ENCODE measurements at regions not wholly inside any gene's neighbourhood (a gene's known extent, or its start where the extent isn't known, plus 50 kb on each side); places are given as distances from the start of the nearest gene placed in this dataset.

- no peak overlapping the region for H3K14ac ChIP-seq (replicated peaks; ENCODE audit: low read depth, low read length)
- intact Hi-C loops (cut with micrococcal nuclease), result no loop called here
- in situ Hi-C loops (cut with MboI; ENCODE audit: low sequenced_read_pairs), result no loop called here
- H2AK9ac ChIP-seq (replicated peaks; ENCODE audit: low read depth, low read length, poor library complexity), result no peak overlapping the region
- no peak for ATAC-seq (ENCODE audit: low read depth)
- H3K23ac ChIP-seq (ENCODE audit: low read depth, low read length), result no peak overlapping the region
- no peak overlapping the region for H3K9ac ChIP-seq (ENCODE audit: low read depth, low read length)
- H2BK120ac ChIP-seq (ENCODE audit: low read depth, low read length), result no peak overlapping the region
- no peak overlapping the region for H2AFZ ChIP-seq (replicated peaks; ENCODE audit: low read length, poor library complexity)
- no peak for DNase-seq
- H4K20me1 ChIP-seq (ENCODE audit: insufficient read depth, low read length), result no peaks in the 10 kb centered on the region
- H2AK5ac ChIP-seq (ENCODE audit: low read depth, low read length), result no peak overlapping the region
- no peak overlapping the region for H4K8ac ChIP-seq (ENCODE audit: low read depth in 2 of 2, low read length in 2 of 2)
- H3K27ac ChIP-seq (ENCODE audit: insufficient read depth, low read length), result no peak overlapping the region
- no TSS peak for BruUV-seq (replicated peaks)
- no peak for TF ChIP-seq MAFK (IDR thresholded peaks at IDR 0.05; ENCODE audit: low read depth, low read length)
- TF ChIP-seq RCOR1 (IDR thresholded peaks at IDR 0.05; ENCODE audit: insufficient replicate concordance, low read length), result no peak
- no peak for TF ChIP-seq NFE2L2 (IDR thresholded peaks at IDR 0.05; ENCODE audit: low read depth, low read length)
- no peak for TF ChIP-seq MAZ (IDR thresholded peaks at IDR 0.05; ENCODE audit: borderline replicate concordance, low read depth, low read length)
- TF ChIP-seq CTCF (conservative IDR thresholded peaks at IDR 0.05; ENCODE audit: low read depth, low read length), result no peak
- TF ChIP-seq USF2 (IDR thresholded peaks at IDR 0.05; ENCODE audit: low read depth, low read length), result no peak
- TF ChIP-seq RFX5 (IDR thresholded peaks at IDR 0.05; ENCODE audit: low read depth, low read length), result no peak
- no peak for TF ChIP-seq CEBPB (IDR thresholded peaks at IDR 0.05; ENCODE audit: low read depth, low read length)
- no peak for TF ChIP-seq RAD21 (IDR thresholded peaks at IDR 0.05; ENCODE audit: low read length)
- TF ChIP-seq POLR2A (IDR thresholded peaks at IDR 0.05; ENCODE audit: low read depth, low read length), result no peak
- TF ChIP-seq CHD1 (IDR thresholded peaks at IDR 0.05; ENCODE audit: low read depth, low read length), result no peak
- TF ChIP-seq MXI1 (IDR thresholded peaks at IDR 0.05; ENCODE audit: borderline replicate concordance, low read depth, low read length), result no peak
- TF ChIP-seq, protein P1, sequence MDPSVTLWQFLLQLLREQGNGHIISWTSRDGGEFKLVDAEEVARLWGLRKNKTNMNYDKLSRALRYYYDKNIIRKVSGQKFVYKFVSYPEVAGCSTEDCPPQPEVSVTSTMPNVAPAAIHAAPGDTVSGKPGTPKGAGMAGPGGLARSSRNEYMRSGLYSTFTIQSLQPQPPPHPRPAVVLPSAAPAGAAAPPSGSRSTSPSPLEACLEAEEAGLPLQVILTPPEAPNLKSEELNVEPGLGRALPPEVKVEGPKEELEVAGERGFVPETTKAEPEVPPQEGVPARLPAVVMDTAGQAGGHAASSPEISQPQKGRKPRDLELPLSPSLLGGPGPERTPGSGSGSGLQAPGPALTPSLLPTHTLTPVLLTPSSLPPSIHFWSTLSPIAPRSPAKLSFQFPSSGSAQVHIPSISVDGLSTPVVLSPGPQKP (IDR thresholded peaks at IDR 0.05; ENCODE audit: borderline replicate concordance, low read depth, low read length), result no peak
- TF ChIP-seq BHLHE40 (IDR thresholded peaks at IDR 0.05; ENCODE audit: low read depth, low read length), result no peak
- peaks cover 6% of the 10 kb centered on the region; the same call in 1 of the 2 replicates for H3K9me3 ChIP-seq (ENCODE audit: control insufficient read depth, insufficient read depth, low read length)
- no peak overlapping the region for H3K4ac ChIP-seq (ENCODE audit: low read depth, low read length)
- H2BK5ac ChIP-seq (ENCODE audit: low read depth, low read length, poor library complexity, severe bottlenecking), result no peak overlapping the region
- H3K18ac ChIP-seq (ENCODE audit: low read depth, low read length), result no peak overlapping the region
- H2BK20ac ChIP-seq (ENCODE audit: low read depth, low read length), result no peak overlapping the region
- ChIA-PET POLR2A (ENCODE audit: unreplicated experiment) (no interaction called here), CTCF (interaction anchor here (1.6 kb wide), 1 partner anchor 10 kb away, joined by 4 read pairs; no protein-coding TSS in a partner anchor)
- WGBS, 2 experiments (ENCODE audit: extremely low coverage in 2 of 2, insufficient read length in 1 of 2), result no CpG with 5 or more reads among the region's 6 CpGs
- dilution Hi-C loops (cut with HindIII; ENCODE audit: low sequenced_read_pairs, unreplicated experiment), result no loop called here
- H3K4me1 ChIP-seq (ENCODE audit: control insufficient read depth, insufficient read depth, low read length), result no peaks in the 10 kb centered on the region
- H2BK15ac ChIP-seq (ENCODE audit: low read depth, low read length), result no peak overlapping the region
- H3K4me2 ChIP-seq (ENCODE audit: low read depth, low read length), result no peak overlapping the region
- H4K91ac ChIP-seq (ENCODE audit: insufficient read depth, low read depth, low read length), result no peak overlapping the region
- no peaks in the 10 kb centered on the region for H3K9me1 ChIP-seq (ENCODE audit: insufficient read depth, low read length)
- no peaks in the 10 kb centered on the region for H3K36me3 ChIP-seq (ENCODE audit: control insufficient read depth, insufficient read depth, low read length)
- H3K4me3 ChIP-seq (ENCODE audit: insufficient read depth, low read depth, low read length), result no peak overlapping the region
- no peak overlapping the region for H3K56ac ChIP-seq (ENCODE audit: extremely low read depth, insufficient read depth, low read length)
- no peaks in the 10 kb centered on the region for H3K27me3 ChIP-seq (ENCODE audit: control insufficient read depth, insufficient read depth, low read length)
- H3K79me1 ChIP-seq (ENCODE audit: low read depth in 1 of 2, low read length in 2 of 2), result no peaks in the 10 kb centered on the region
- H4K5ac ChIP-seq (ENCODE audit: low read depth, low read length), result no peak overlapping the region
Measured at GRCh38 chr20:21613512-21613911, 92.0 kb upstream of the PAX1 start.

Data from IMR-90 (cell line).